Esophagus squamous epithelium (tissue), 5 donors: ENCODE measurements at regions not wholly inside any gene's neighbourhood (a gene's known extent, or its start where the extent isn't known, plus 50 kb on each side); places are given as distances from the start of the nearest gene placed in this dataset.

Source experiments
- DNase-seq: peaks from one replicate; lab custom pipeline; 2025; lab: John Stamatoyannopoulos, UW
- H3K27ac ChIP-seq, 4 donors: fragments of 200-600 bp; sonication (generic); one replicate each; pipeline ENCODE4 v1.5.1; 2016 to 2019; ENCODE audit warnings: mild to moderate bottlenecking in 1 of 4
- H3K27me3 ChIP-seq, 4 donors: fragments of 200-600 bp; sonication (generic); 1 replicate in 3 of 4; 2 replicates in 1 of 4; pipeline versions ENCODE4 v1.5.1 to v1.6.0; 2017 to 2021; ENCODE audit warnings: antibody characterized with exemption in 1 of 4
- H3K36me3 ChIP-seq, 3 donors: fragments of 200-600 bp; sonication (generic); one replicate each; pipeline ENCODE4 v1.5.1; 2016 to 2019
- H3K4me1 ChIP-seq, 3 donors: fragments of 200-600 bp; sonication (generic); one replicate each; pipeline ENCODE4 v1.5.1; 2017 to 2019
- H3K4me3 ChIP-seq, 4 donors: fragments of 200-600 bp; sonication (generic); 1 replicate in 3 of 4; 2 replicates in 1 of 4; pipeline ENCODE4 v1.5.1; 2016 to 2019; ENCODE audit warnings: mild to moderate bottlenecking in 2 of 4, moderate library complexity in 1 of 4
- H3K9me3 ChIP-seq, 3 donors: fragments of 200-600 bp; sonication (generic); one replicate each; pipeline ENCODE4 v1.5.1; 2016 to 2019
- POLR2A ChIP-seq, 4 donors: fragments of 450-650 bp; IDR thresholded peaks; one replicate each; pipeline ENCODE4 v1.6.1; 2017; ENCODE audit warnings: antibody characterized with exemption in 4 of 4, mild to moderate bottlenecking in 4 of 4, moderate library complexity in 3 of 4
- WGBS, 2 donors: methylation state at CpG; one replicate each; pipeline ENCODE4 v1.1.5; 2018; 5-methylcytosine and 5-hydroxymethylcytosine counted together
- intact Hi-C: fragments of 100-400 bp; cut with DNase I; formaldehyde crosslinking; loops from one replicate; pipeline ENCODE4 v1.15.0; 2022
- TF ChIP-seq, protein P1 (sequence below), 6 experiments: fragments of 450-650 bp in 4 of 6; fragments of 200-600 bp in 2 of 6; sonication (generic) in 2 of 6; IDR thresholded peaks; one replicate each; pipeline ENCODE4 v1.5.1; 2016 to 2019; ENCODE audit warnings: antibody characterized with exemption in 6 of 6, mild to moderate bottlenecking in 4 of 6, moderate library complexity in 4 of 6
- donor health status: DM: yes; HTN: yes; CAD: no.

DNA sequence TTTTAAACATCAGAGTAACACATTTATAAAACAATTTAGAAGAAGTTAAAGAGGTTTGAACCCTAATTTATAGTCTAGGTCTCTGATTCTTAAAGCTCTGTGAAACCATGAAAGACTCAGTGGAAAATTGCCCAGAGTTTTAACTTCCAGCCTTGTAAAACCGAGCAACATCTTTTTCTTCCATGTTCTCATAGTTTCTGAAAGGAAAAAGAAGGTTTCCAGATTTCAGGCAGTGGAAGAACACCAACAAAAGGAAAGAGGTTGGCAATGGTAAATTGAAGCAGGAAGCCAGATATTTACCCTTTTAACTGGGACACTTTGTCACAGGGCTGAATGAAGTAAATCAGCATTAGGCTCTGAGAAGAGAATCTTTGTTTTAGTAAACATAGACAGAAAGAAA, 1999.3 kb downstream of the MAT2B start:
- no peaks in the 10 kb centered on the region for H3K27me3 ChIP-seq
- intact Hi-C loops: no loop called here
- H3K4me3 ChIP-seq: no peak overlapping the region
- 29 to 50% methylated on average over 1 of the region's 1 CpG for WGBS, 2 donors
- no peak for TF ChIP-seq POLR2A (IDR thresholded peaks at IDR 0.05)
- TF ChIP-seq, protein P1, sequence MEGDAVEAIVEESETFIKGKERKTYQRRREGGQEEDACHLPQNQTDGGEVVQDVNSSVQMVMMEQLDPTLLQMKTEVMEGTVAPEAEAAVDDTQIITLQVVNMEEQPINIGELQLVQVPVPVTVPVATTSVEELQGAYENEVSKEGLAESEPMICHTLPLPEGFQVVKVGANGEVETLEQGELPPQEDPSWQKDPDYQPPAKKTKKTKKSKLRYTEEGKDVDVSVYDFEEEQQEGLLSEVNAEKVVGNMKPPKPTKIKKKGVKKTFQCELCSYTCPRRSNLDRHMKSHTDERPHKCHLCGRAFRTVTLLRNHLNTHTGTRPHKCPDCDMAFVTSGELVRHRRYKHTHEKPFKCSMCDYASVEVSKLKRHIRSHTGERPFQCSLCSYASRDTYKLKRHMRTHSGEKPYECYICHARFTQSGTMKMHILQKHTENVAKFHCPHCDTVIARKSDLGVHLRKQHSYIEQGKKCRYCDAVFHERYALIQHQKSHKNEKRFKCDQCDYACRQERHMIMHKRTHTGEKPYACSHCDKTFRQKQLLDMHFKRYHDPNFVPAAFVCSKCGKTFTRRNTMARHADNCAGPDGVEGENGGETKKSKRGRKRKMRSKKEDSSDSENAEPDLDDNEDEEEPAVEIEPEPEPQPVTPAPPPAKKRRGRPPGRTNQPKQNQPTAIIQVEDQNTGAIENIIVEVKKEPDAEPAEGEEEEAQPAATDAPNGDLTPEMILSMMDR (IDR thresholded peaks at IDR 0.05): no peak
- H3K36me3 ChIP-seq: no peaks in the 10 kb centered on the region
- H3K27ac ChIP-seq: no peak overlapping the region
- no peak for DNase-seq
- H3K4me1 ChIP-seq: no peaks in the 10 kb centered on the region
- H3K9me3 ChIP-seq: peaks cover 0 to 18% (median 4%) of the 10 kb centered on the region in 3 donors

DNA sequence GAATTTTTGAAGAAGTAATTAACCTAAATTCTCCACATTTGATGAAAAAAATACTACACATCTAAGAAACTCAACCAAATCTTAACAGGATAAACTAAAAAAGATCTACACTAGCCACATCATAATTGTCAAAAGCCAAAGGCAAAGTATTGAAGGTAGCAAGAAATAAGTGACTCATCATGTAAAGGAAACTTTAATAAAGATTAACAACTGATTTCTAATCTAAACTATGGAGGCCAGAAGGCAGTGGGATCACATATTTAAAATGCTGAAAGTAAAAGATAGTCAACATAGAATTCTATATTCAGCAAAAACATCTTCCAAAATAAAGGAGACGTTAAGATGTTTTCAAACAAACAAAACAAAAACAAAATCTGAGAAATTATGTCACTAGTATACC, 2002.9 kb downstream of the MAT2B start:
- no peak for TF ChIP-seq POLR2A (IDR thresholded peaks at IDR 0.05)
- TF ChIP-seq, protein P1 (IDR thresholded peaks at IDR 0.05): no peak
- intact Hi-C loops: no loop called here
- H3K4me1 ChIP-seq: no peaks in the 10 kb centered on the region
- WGBS, 2 donors: 81 to 85% methylated on average over 1 of the region's 1 CpG
- no peak for DNase-seq
- H3K4me3 ChIP-seq: no peak overlapping the region
- no peaks in the 10 kb centered on the region for H3K36me3 ChIP-seq
- H3K9me3 ChIP-seq: peaks cover 0 to 18% (median 4%) of the 10 kb centered on the region in 3 donors
- H3K27ac ChIP-seq: no peak overlapping the region
- no peaks in the 10 kb centered on the region for H3K27me3 ChIP-seq

DNA sequence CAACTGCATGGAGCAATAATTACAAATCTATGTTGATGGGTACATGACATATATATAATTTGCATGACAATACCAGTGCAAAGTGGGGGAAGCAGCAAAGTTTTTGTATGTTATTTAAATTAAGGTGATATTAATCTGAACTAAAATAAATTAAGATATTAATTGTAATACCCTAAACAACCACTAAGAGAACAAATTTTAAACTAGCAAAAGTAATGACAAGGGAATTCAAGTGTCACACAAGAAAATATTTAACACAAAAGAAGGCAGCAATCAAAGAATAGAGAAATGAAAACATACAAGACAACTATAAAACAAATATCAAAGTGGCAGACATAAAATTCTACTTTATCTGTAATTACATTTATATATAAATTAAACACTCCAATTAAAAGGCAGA, 2003.4 kb downstream of the MAT2B start:
- Histone ChIP-seq H3K36me3 (no peaks in the 10 kb centered on the region), H3K4me1 (no peaks in the 10 kb centered on the region), H3K9me3 (peaks cover 0 to 18% (median 4%) of the 10 kb centered on the region in 3 donors), H3K27ac (no peak overlapping the region), H3K27me3 (no peaks in the 10 kb centered on the region), H3K4me3 (no peak overlapping the region)
- DNase-seq: no peak
- intact Hi-C loops: no loop called here
- TF ChIP-seq, protein P1 (IDR thresholded peaks at IDR 0.05): no peak
- no peak for TF ChIP-seq POLR2A (IDR thresholded peaks at IDR 0.05)

DNA sequence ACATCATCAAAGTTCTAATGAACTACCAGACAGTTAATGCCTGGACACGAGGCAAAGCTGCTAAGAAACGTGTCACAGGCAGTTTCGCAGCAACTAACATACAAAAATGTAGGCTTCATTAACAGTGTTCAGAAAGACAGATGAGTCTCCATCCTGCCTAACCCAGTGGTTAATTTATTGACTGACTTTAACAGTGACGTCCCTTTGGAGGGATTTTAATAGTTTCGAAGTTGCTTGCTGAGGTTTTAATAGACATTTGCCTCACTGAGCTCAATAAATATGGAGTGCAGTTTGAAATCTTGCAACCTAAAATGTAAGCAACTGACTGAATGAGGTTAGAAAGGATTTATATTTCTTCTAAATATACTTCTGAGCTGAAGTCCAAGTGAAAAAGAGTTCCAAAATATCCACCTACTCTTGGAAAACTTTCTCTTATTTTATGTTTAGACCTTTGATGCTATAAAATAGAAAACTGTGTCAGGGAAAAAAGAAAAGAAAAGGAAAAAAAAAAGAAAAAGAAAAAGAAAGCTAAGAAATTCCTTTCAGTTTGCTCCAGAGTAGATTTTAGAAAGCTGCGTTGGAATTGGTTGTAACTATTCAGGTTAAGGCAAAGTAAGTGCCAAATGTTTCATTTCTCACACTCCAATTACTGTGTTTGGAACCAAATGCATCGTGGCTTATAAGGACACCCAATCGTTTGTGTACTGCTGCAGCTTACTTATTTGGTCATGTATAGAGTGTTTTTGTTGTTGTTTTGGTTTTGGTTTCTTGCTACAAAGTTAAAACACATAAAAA, 2016.6 kb downstream of the MAT2B start:
- TF ChIP-seq, protein P1 (IDR thresholded peaks at IDR 0.05): no peak
- TF ChIP-seq POLR2A (IDR thresholded peaks at IDR 0.05): no peak
- Histone ChIP-seq H3K27me3 (no peaks in the 10 kb centered on the region), H3K9me3 (peaks cover 0 to 6% (median 0%) of the 10 kb centered on the region in 3 donors), H3K36me3 (no peaks in the 10 kb centered on the region), H3K4me3 (no peak overlapping the region), H3K27ac (no peak overlapping the region), H3K4me1 (no peaks in the 10 kb centered on the region)
- DNase-seq: no peak
- intact Hi-C loops: no loop called here
- 43 to 49% methylated on average over 8 of the region's 8 CpGs for WGBS, 2 donors

- Histone ChIP-seq H3K36me3 (no peaks in the 10 kb centered on the region), H3K9me3 (peaks cover 0 to 18% (median 0%) of the 10 kb centered on the region in 3 donors), H3K4me3 (no peak overlapping the region), H3K4me1 (no peaks in the 10 kb centered on the region), H3K27ac (no peak overlapping the region), H3K27me3 (no peaks in the 10 kb centered on the region)
- DNase-seq: no peak
- intact Hi-C loops: no loop called here
- WGBS, 2 donors: 62 to 67% methylated on average over 5 of the region's 5 CpGs
- TF ChIP-seq, protein P1 (IDR thresholded peaks at IDR 0.05): no peak
- TF ChIP-seq POLR2A (IDR thresholded peaks at IDR 0.05): no peak
These were observed 2019.9 kb downstream of the MAT2B start for GRCh38 chr5:165525271-165525670.
